GM12878 (cell line): ENCODE measurements at regions not wholly inside any gene's neighbourhood (a gene's known extent, or its start where the extent isn't known, plus 50 kb on each side); places are given as distances from the start of the nearest gene placed in this dataset.

Source experiments
- ATAC-seq: fragments of 200-7000 bp; cut with Tn5 transposase; 3 replicates; pipeline ENCODE4 v1.9.1; 2020; ENCODE audit warnings: mild to moderate bottlenecking, moderate library complexity
- BruUV-seq: library from RNA; stranded (reverse); fragments of 400-500 nt; replicated peaks from 2 replicates; lab custom pipeline; 2021; lab: Mats Ljungman, UMichigan
- CTCF ChIA-PET: fragments of 300-600 bp; sonication (Branson Sonifier 250); formaldehyde crosslinking; extraction: SDS; loops from one replicate; lab custom pipeline; 2021; ENCODE audit warnings: inconsistent platforms; lab: Yijun Ruan, JAX
- POLR2A ChIA-PET: fragments of 350-600 bp; formaldehyde crosslinking; extraction: SDS; loops from one replicate; lab custom pipeline; 2021; ENCODE audit warnings: inconsistent platforms; lab: Charles Lee
- RAD21 ChIA-PET: fragments of 300-600 bp; sonication (Branson Sonifier 250); formaldehyde crosslinking; loops from one replicate; lab custom pipeline; 2023; ENCODE audit warnings: antibody characterized with exemption; ENCODE audit not compliant: unreplicated experiment; lab: Charles Lee
- SMC1A ChIA-PET: fragments of 300-600 bp; sonication (Branson Sonifier 250); formaldehyde crosslinking; loops from one replicate; lab custom pipeline; 2023; ENCODE audit not compliant: unreplicated experiment, uncharacterized antibody; lab: Charles Lee
- DNase-seq: peaks from one replicate; pipeline ENCODE4 v3.0.0-alpha.2; 2011; ENCODE audit warnings: low read depth, low spot score
- FAIRE-seq: peaks from 3 replicates; lab custom pipeline; 2011; peaks lifted over from hg19 to GRCh38; lab: Jason Lieb, UNC
- H2AFZ ChIP-seq: 2 replicates; pipeline ENCODE4 v1.6.0; 2011; ENCODE audit warnings: low read depth, low read length, control low read depth; ENCODE audit not compliant: control insufficient read depth
- H3K27ac ChIP-seq: 2 replicates; pipeline ENCODE4 v1.5.1; 2011; ENCODE audit warnings: control low read depth; ENCODE audit not compliant: control insufficient read depth, insufficient read depth
- H3K27me3 ChIP-seq, 2 experiments: replicated peaks in 1 of 2; 2 replicates each; pipeline versions ENCODE4 v1.6.0 to v1.6.1; 2011; ENCODE audit warnings: low read length in 1 of 2; ENCODE audit not compliant: control insufficient read depth in 2 of 2, insufficient read depth in 2 of 2
- H3K36me3 ChIP-seq, 2 experiments: 2 replicates each; pipeline ENCODE4 v1.5.1; 2011; ENCODE audit warnings: low read length in 1 of 2; ENCODE audit not compliant: control insufficient read depth in 2 of 2, insufficient read depth in 2 of 2
- H3K4me1 ChIP-seq: 2 replicates; pipeline ENCODE4 v1.6.1; 2011; ENCODE audit warnings: mild to moderate bottlenecking, low read length, moderate library complexity, mixed read lengths; ENCODE audit not compliant: control insufficient read depth, insufficient read depth
- H3K4me2 ChIP-seq: 2 replicates; pipeline ENCODE4 v1.6.0; 2011; ENCODE audit warnings: control low read depth; ENCODE audit not compliant: control insufficient read depth, insufficient read depth
- H3K4me3 ChIP-seq: fragments of 200-600 bp; sonication (generic); 2 replicates; pipeline ENCODE4 v1.5.1; 2016
- H3K79me2 ChIP-seq: 2 replicates; pipeline ENCODE4 v1.6.0; 2011; ENCODE audit warnings: low read length; ENCODE audit not compliant: control insufficient read depth, insufficient read depth
- H3K9ac ChIP-seq: 2 replicates; pipeline ENCODE4 v1.8.0; 2011; ENCODE audit warnings: low read length, control low read depth, mixed read lengths; ENCODE audit not compliant: control insufficient read depth, insufficient read depth
- H3K9me3 ChIP-seq: replicated peaks from 3 replicates; pipeline ENCODE4 v1.5.1; 2011; ENCODE audit warnings: mild to moderate bottlenecking, low read length; ENCODE audit not compliant: control insufficient read depth, insufficient read depth
- H4K20me1 ChIP-seq: 2 replicates; pipeline ENCODE4 v1.6.0; 2011; ENCODE audit not compliant: control insufficient read depth, insufficient read depth
- ATF7 ChIP-seq: fragments of 450-650 bp; IDR thresholded peaks from 2 replicates; pipeline ENCODE4 v1.6.1; 2016; ENCODE audit warnings: low read depth, mild to moderate bottlenecking
- CREB1 ChIP-seq: IDR thresholded peaks from 2 replicates; pipeline ENCODE4 v1.6.1; 2012; ENCODE audit warnings: low read depth, mild to moderate bottlenecking, inconsistent platforms
- CREM ChIP-seq: IDR thresholded peaks from 2 replicates; pipeline ENCODE4 v1.6.1; 2014; ENCODE audit warnings: antibody characterized with exemption, low read depth
- ETV6 ChIP-seq, 2 experiments: fragments of 450-650 bp in 1 of 2; IDR thresholded peaks in 1 of 2; conservative IDR thresholded peaks in 1 of 2; 2 replicates each; pipeline ENCODE4 v1.6.1; 2014; ENCODE audit warnings: antibody characterized with exemption in 1 of 2, borderline replicate concordance in 1 of 2, low read depth in 1 of 2, mild to moderate bottlenecking in 1 of 2, moderate library complexity in 1 of 2
- MTA3 ChIP-seq: IDR thresholded peaks from 2 replicates; pipeline ENCODE4 v1.6.1; 2012; ENCODE audit warnings: low read length, inconsistent platforms, borderline replicate concordance
- MYC ChIP-seq: IDR thresholded peaks from 2 replicates; pipeline ENCODE4 v1.6.1; 2011; ENCODE audit warnings: mild to moderate bottlenecking, low read length, moderate library complexity, inconsistent platforms; ENCODE audit not compliant: insufficient read depth, insufficient replicate concordance, insufficient read length, severe bottlenecking
- RELB ChIP-seq: fragments of 450-650 bp; IDR thresholded peaks from 2 replicates; pipeline ENCODE4 v1.6.1; 2017; ENCODE audit warnings: low read depth, mild to moderate bottlenecking, moderate library complexity
- SP1 ChIP-seq: IDR thresholded peaks from one replicate; pipeline ENCODE4 v1.6.1; 2011; ENCODE audit warnings: low read depth, low read length
- YBX1 ChIP-seq: fragments of 450-650 bp; IDR thresholded peaks from 2 replicates; pipeline ENCODE4 v1.6.1; 2016; ENCODE audit warnings: antibody characterized with exemption
- ZNF384 ChIP-seq: IDR thresholded peaks from 2 replicates; pipeline ENCODE4 v1.6.1; 2012; ENCODE audit warnings: low read depth, mild to moderate bottlenecking, low read length, improper control_type of control experiment, borderline replicate concordance
- WGBS: methylation state at CpG from one replicate; pipeline ENCODE4 v1.1.6; 2016; ENCODE audit warnings: low lambda C conversion rate; ENCODE audit not compliant: insufficient replicate concordance, insufficient coverage; ENCODE audit errors: missing lambda C conversion rate; 5-methylcytosine and 5-hydroxymethylcytosine counted together
- in situ Hi-C: fragments of 300-500 bp; cut with MboI; formaldehyde crosslinking; loops from 9 replicates; pipeline ENCODE4 v1.14.3; 2018; ENCODE audit warnings: mixed read lengths
- intact Hi-C: fragments of 100-400 bp; cut with micrococcal nuclease; formaldehyde crosslinking; loops from one replicate; pipeline ENCODE4 v1.14.2; 2022; ENCODE audit not compliant: unreplicated experiment

- Histone ChIP-seq H3K4me1 (no peaks in the 10 kb centered on the region), H3K27ac (no peak overlapping the region), H3K9ac (no peak overlapping the region), H3K79me2 (no peaks in the 10 kb centered on the region), H3K4me3 (no peak overlapping the region), H2AFZ (no peak overlapping the region), H3K4me2 (no peak overlapping the region), H3K27me3 (no peaks in the 10 kb centered on the region), H3K36me3 (no peaks in the 10 kb centered on the region), H3K9me3 (no peaks in the 10 kb centered on the region), H4K20me1 (no peaks in the 10 kb centered on the region)
- DNase-seq (no peak), ATAC-seq (no peak), FAIRE-seq (no peak)
- TF ChIP-seq YBX1 (no peak), MTA3 (no peak), RELB (no peak), ETV6 (conservative IDR thresholded peaks at IDR 0.05 in 1 of 2, IDR thresholded peaks at IDR 0.05 in 1 of 2; ENCODE audit: borderline replicate concordance in 1 of 2, low read depth in 1 of 2) (no peak), ATF7 (no peak), CREB1 (peak; percentile 85), MYC (no peak), SP1 (no peak), ZNF384 (no peak), CREM (peak; percentile 35; the same call in 1 of the 2 replicates)
- no TSS peak for BruUV-seq
- in situ Hi-C loops (no loop called here), intact Hi-C loops (no loop called here)
- RAD21 ChIA-PET: interaction anchor here (0.6 kb wide), 1 partner anchor 119 kb away, joined by 3 read pairs; no protein-coding TSS in a partner anchor
- CTCF ChIA-PET: interaction anchor here (0.6 kb wide), 1 partner anchor 1332 kb away, joined by 3 read pairs; no protein-coding TSS in a partner anchor
- WGBS: 18% methylated on average over 9 of the region's 9 CpGs
- POLR2A ChIA-PET: no interaction called here
- SMC1A ChIA-PET: no interaction called here
These were observed 133.7 kb upstream of the GMDS start for GRCh38 chr6:2378891-2379652.
